Cardiac fibroblast (primary cell): ENCODE measurements at regions not wholly inside any gene's neighbourhood (a gene's known extent, or its start where the extent isn't known, plus 50 kb on each side); places are given as distances from the start of the nearest gene placed in this dataset.

ENCODE experiments used
- DNase-seq, 2 donors: peaks; one replicate each; pipeline versions ENCODE4 v3.0.0 to v3.0.0-alpha.2; 2010; ENCODE audit warnings: low read depth in 2 of 2
- H3K4me3 ChIP-seq, 2 donors: replicated peaks in 1 of 2; 1 replicate in 1 of 2; 2 replicates in 1 of 2; pipeline ENCODE4 v1.5.1; 2011; ENCODE audit warnings: low read depth in 2 of 2, low read length in 2 of 2, mild to moderate bottlenecking in 2 of 2, moderate library complexity in 1 of 2
- TF ChIP-seq, protein P1 (sequence below): IDR thresholded peaks from one replicate; pipeline ENCODE4 v1.5.1; 2011; ENCODE audit warnings: low read depth, mild to moderate bottlenecking, low read length, inconsistent platforms

DNA sequence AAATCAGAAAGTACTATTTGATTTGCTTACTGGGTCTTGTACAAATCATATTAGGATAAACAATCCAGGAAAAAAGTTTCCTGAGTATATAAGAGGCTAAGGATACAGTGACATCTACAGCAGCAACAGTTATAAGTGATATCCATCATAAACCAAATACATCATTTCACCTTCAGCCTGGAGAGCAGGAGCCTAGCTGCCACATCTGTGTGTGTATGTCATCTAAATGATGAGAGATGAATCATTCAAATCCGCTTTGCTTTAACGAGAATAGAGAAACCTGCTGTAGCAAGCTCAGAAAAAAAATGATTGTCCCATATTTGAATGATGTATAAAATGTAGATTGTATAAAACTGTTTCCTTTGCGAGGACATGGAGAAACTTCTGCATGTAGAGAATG lies 841.4 kb downstream of the SI start:
- no peak for DNase-seq
- TF ChIP-seq, protein P1, sequence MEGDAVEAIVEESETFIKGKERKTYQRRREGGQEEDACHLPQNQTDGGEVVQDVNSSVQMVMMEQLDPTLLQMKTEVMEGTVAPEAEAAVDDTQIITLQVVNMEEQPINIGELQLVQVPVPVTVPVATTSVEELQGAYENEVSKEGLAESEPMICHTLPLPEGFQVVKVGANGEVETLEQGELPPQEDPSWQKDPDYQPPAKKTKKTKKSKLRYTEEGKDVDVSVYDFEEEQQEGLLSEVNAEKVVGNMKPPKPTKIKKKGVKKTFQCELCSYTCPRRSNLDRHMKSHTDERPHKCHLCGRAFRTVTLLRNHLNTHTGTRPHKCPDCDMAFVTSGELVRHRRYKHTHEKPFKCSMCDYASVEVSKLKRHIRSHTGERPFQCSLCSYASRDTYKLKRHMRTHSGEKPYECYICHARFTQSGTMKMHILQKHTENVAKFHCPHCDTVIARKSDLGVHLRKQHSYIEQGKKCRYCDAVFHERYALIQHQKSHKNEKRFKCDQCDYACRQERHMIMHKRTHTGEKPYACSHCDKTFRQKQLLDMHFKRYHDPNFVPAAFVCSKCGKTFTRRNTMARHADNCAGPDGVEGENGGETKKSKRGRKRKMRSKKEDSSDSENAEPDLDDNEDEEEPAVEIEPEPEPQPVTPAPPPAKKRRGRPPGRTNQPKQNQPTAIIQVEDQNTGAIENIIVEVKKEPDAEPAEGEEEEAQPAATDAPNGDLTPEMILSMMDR, result no peak
- no peak overlapping the region for H3K4me3 ChIP-seq

DNA sequence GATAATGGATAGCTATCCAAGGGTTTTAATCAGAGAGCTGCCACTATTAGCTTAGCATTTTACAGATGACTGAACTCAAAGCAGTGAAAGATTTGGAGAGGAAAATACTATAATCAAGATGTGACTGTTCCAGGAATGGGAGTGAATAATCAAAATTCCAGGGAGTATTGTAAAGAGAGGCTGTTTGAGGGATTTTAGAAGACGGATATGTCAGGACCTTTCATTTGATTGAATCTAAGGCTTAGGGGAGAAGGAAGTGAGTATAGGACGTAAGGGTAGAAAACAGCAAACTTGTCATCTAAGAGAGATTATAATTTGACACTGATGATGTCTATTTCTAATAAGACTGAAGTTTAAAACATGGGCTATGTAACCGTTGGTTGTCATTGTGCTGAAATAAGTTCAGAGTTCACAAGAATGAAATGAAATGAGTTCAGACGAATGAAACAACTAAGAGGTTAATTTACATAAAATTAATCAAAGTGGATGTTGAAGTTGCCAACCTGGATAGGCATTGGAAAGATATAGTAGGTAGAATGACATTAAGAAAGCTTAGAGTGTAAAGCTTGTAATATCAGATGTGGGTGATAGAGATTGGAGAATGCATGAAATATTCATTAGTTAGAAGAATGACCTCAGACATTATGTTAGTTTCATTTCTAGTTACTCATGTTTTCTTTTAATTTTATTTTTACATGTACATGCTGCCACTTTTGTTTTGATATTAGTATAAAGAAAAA lies 842.8 kb downstream of the SI start:
- TF ChIP-seq, protein P1, result no peak
- no peak overlapping the region for H3K4me3 ChIP-seq
- no peak for DNase-seq

DNA sequence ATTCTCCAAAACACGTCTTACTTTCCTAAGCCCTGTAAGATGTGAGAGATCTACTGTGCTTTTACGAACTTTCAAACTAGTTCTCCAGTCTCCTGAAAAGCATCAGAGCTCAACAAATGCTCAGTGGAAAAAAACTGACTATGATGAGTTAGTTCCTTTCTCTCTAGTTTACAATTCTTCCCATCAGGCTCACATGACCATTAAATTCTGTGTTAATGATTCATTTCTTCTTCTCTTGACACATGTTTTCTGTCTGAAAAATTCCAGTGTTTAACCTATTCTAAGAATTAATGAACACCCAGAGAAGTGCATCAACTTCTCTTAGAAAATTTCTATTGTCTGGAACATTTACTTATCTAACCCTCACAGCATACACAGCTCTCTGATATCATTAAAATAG lies 844.3 kb downstream of the SI start:
- no peak for DNase-seq
- TF ChIP-seq, protein P1, result no peak
- no peak overlapping the region for H3K4me3 ChIP-seq

DNA sequence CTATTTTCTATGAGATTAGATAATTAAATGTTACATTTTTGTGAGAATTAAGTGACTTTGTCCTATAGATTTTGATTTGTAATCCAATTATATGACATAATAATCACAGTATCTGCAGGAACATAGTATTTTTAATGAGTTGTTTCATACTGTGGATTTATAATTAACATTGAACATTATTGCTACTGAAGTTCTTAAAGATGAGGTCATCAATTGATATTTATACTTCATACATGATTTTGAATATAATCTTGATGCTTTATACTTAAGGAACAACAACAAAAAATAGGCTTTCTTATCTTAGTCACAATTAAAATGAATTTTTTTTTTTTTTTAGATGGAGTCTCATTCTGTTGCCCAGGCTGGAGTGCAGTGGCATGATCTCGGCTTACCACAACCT lies 846.6 kb downstream of the SI start:
- TF ChIP-seq, protein P1, result no peak
- no peak overlapping the region for H3K4me3 ChIP-seq
- DNase-seq, result no peak

DNA sequence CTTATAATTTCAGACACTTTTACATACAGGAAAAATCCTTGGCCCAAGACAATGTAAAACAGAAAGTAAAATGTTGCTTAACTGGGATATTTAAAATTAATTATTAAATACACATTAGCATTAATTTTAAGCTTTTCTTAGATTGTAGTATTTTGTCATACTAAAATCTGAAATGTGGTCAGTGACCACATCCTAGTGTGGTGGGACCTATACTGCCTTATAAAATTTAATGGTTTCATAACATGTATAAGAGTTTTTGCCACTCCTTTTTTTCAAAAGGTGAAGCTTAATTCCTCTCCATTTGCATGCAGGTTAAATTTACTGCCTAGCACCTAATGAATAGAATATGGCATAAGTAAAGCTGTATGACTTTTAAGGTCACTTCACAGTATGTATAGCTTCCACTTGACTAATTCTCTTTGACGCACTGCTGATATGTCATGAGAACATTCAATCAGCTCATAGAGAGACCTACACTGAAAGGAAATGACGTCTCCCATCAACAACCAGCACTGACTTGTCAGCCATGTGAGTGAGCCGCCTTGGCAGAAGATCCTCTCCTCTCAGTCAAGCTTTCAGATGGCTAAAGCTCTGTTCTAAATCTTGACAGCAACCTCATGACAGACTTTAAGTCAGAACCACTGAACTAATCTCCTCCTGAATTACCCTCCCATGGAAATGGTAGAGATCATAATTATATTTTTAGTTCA lies 847.8 kb downstream of the SI start:
- DNase-seq, result no peak
- TF ChIP-seq, protein P1, result no peak
- H3K4me3 ChIP-seq, result no peak overlapping the region

DNA sequence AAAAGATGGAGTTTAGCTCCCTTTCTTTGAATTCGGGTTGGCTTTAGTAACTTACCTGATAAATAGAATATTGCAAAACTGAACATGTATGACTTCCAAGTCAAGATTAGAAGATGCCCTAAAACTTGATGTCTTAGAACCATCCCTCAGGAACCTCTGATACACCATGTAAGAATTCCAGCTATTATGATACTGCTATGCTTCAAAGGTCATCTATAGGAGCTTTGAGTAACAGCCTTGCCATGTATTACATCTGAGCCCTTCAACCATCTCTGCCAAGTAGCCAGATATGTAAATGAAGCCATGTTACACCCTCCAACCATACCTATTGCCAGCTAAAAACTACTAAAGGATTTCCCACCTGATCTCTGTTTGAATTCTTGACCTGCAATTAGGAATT lies 854.2 kb downstream of the SI start:
- TF ChIP-seq, protein P1, result no peak
- DNase-seq, result no peak
- no peak overlapping the region for H3K4me3 ChIP-seq
